Lower leg skin (tissue), 3 donors: ENCODE measurements at regions not wholly inside any gene's neighbourhood (a gene's known extent, or its start where the extent isn't known, plus 50 kb on each side); places are given as distances from the start of the nearest gene placed in this dataset.

Experiments
- POLR2A ChIP-seq, 2 donors: fragments of 450-650 bp; IDR thresholded peaks; one replicate each; pipeline ENCODE4 v1.6.1; 2016 to 2017; ENCODE audit warnings: antibody characterized with exemption in 2 of 2, mild to moderate bottlenecking in 1 of 2, moderate library complexity in 1 of 2
- TF ChIP-seq, protein P1 (sequence below), 3 donors: fragments of 450-650 bp; IDR thresholded peaks; one replicate each; pipeline ENCODE4 v1.5.1; 2016; ENCODE audit warnings: antibody characterized with exemption in 3 of 3, mild to moderate bottlenecking in 3 of 3, moderate library complexity in 2 of 3

DNA sequence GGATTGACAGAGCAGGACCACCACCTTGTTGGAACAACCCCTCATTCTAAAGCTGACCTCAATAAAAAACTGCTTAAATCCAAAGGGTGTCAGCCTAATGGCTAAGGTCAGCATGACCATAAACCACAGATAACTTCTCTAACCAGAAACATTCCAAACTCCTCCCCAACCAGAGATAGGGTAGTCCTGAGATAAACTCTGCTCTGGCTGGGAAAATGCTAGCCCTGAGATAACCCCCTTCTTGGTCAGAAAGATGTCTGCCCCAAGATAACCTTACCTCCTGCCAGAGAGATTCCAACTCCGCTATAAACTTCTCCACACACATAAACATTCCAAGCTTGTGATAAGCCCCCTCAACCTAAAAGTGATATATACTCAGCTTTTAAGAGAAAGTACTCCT, 364.8 kb upstream of the RBMY1B start:
- TF ChIP-seq POLR2A (IDR thresholded peaks at IDR 0.05): no peak
- TF ChIP-seq, protein P1, sequence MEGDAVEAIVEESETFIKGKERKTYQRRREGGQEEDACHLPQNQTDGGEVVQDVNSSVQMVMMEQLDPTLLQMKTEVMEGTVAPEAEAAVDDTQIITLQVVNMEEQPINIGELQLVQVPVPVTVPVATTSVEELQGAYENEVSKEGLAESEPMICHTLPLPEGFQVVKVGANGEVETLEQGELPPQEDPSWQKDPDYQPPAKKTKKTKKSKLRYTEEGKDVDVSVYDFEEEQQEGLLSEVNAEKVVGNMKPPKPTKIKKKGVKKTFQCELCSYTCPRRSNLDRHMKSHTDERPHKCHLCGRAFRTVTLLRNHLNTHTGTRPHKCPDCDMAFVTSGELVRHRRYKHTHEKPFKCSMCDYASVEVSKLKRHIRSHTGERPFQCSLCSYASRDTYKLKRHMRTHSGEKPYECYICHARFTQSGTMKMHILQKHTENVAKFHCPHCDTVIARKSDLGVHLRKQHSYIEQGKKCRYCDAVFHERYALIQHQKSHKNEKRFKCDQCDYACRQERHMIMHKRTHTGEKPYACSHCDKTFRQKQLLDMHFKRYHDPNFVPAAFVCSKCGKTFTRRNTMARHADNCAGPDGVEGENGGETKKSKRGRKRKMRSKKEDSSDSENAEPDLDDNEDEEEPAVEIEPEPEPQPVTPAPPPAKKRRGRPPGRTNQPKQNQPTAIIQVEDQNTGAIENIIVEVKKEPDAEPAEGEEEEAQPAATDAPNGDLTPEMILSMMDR (IDR thresholded peaks at IDR 0.05): no peak
